ENCODE measurements at regions not wholly inside any gene's neighbourhood (a gene's known extent, or its start where the extent isn't known, plus 50 kb on each side); places are given as distances from the start of the nearest gene placed in this dataset.
"Not testable (repeated sequence)": the region's sequence is repeated elsewhere in the genome, so short reads cannot be mapped to it uniquely, and the experiment has no call there.

DNA sequence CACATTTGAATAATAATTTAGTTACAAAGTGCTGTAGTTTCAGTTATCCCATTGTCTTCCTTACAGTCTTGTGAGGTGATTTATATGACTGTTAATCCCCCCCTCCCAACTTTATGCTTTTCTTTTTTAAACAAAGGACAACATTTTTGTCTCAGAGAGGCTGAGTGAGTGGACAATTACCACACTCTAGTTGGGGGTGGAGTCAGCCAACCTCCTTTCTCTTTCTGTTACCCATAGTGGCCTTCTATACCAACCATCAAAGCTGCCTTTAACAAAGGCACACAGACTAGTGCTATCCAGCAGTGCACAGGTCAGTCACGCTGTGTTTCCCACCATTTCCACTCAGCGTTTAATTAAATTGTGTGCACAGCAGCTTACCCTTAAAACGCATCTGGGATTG, 114.3 kb upstream of the SPATA31A3 start:
- TF ChIP-seq, protein P1, sequence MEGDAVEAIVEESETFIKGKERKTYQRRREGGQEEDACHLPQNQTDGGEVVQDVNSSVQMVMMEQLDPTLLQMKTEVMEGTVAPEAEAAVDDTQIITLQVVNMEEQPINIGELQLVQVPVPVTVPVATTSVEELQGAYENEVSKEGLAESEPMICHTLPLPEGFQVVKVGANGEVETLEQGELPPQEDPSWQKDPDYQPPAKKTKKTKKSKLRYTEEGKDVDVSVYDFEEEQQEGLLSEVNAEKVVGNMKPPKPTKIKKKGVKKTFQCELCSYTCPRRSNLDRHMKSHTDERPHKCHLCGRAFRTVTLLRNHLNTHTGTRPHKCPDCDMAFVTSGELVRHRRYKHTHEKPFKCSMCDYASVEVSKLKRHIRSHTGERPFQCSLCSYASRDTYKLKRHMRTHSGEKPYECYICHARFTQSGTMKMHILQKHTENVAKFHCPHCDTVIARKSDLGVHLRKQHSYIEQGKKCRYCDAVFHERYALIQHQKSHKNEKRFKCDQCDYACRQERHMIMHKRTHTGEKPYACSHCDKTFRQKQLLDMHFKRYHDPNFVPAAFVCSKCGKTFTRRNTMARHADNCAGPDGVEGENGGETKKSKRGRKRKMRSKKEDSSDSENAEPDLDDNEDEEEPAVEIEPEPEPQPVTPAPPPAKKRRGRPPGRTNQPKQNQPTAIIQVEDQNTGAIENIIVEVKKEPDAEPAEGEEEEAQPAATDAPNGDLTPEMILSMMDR (IDR thresholded peaks at IDR 0.05) = not testable (repeated sequence)
- TF ChIP-seq POLR2A (IDR thresholded peaks at IDR 0.05) = not testable (repeated sequence)
